ENCODE measurements at regions not wholly inside any gene's neighbourhood (a gene's known extent, or its start where the extent isn't known, plus 50 kb on each side); places are given as distances from the start of the nearest gene placed in this dataset.

GRCh38 chr6:126131246-126131645, 144.9 kb downstream of the TRMT11 start:
- TF ChIP-seq, protein P1, sequence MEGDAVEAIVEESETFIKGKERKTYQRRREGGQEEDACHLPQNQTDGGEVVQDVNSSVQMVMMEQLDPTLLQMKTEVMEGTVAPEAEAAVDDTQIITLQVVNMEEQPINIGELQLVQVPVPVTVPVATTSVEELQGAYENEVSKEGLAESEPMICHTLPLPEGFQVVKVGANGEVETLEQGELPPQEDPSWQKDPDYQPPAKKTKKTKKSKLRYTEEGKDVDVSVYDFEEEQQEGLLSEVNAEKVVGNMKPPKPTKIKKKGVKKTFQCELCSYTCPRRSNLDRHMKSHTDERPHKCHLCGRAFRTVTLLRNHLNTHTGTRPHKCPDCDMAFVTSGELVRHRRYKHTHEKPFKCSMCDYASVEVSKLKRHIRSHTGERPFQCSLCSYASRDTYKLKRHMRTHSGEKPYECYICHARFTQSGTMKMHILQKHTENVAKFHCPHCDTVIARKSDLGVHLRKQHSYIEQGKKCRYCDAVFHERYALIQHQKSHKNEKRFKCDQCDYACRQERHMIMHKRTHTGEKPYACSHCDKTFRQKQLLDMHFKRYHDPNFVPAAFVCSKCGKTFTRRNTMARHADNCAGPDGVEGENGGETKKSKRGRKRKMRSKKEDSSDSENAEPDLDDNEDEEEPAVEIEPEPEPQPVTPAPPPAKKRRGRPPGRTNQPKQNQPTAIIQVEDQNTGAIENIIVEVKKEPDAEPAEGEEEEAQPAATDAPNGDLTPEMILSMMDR (IDR thresholded peaks at IDR 0.05), result no peak
- H3K4me3 ChIP-seq, result no peak overlapping the region
- intact Hi-C loops (cut with DNase I), result no loop called here

GRCh38 chr6:126133984-126134383, 147.6 kb downstream of the TRMT11 start:
- no peaks in the 10 kb centered on the region for H3K27me3 ChIP-seq (ENCODE audit: low read depth)
- H3K4me1 ChIP-seq, result no peaks in the 10 kb centered on the region
- TF ChIP-seq, protein P1 (IDR thresholded peaks at IDR 0.05), result no peak
- DNase-seq, result no peak
- H3K27ac ChIP-seq, result no peak overlapping the region
- ATAC-seq, result no peak
- no peaks in the 10 kb centered on the region for H3K36me3 ChIP-seq
- intact Hi-C loops (cut with DNase I), result no loop called here
- no peak overlapping the region for H3K4me3 ChIP-seq
- H3K9me3 ChIP-seq, result peaks cover 4% of the 10 kb centered on the region

More at GRCh38 chr6:126131246-126131645, 144.9 kb downstream of the TRMT11 start:
- no peaks in the 10 kb centered on the region for H3K36me3 ChIP-seq
- no peaks in the 10 kb centered on the region for H3K27me3 ChIP-seq (ENCODE audit: low read depth)
- DNase-seq (no peak), ATAC-seq (no peak)
- H3K9me3 ChIP-seq, result peaks cover 4% of the 10 kb centered on the region
- no peak overlapping the region for H3K27ac ChIP-seq
- H3K4me1 ChIP-seq, result no peaks in the 10 kb centered on the region

DNA sequence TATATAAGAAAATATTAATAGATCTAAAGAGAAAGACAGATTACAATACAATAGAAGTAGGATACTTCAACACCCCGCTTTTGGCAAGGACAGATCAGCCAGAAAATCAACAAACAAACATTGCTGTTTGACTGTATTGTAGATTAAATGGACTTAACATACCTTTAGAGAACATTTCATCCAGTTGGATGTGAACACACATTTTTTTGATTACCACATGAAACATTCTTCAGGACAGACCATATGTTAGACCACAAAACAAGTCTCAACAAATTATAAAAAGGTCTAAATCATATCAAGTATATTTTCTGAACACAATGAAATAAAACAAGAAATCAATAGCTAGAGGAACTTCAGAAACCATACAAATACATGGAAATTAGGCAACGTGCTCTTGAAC, 148.2 kb downstream of the TRMT11 start:
- Histone ChIP-seq H3K36me3 (no peaks in the 10 kb centered on the region), H3K9me3 (peaks cover 4% of the 10 kb centered on the region), H3K27ac (no peak overlapping the region), H3K27me3 (ENCODE audit: low read depth) (no peaks in the 10 kb centered on the region), H3K4me3 (no peak overlapping the region), H3K4me1 (no peaks in the 10 kb centered on the region)
- TF ChIP-seq, protein P1 (IDR thresholded peaks at IDR 0.05), result no peak
- ATAC-seq (no peak), DNase-seq (no peak)
- intact Hi-C loops (cut with DNase I), result no loop called here

DNA sequence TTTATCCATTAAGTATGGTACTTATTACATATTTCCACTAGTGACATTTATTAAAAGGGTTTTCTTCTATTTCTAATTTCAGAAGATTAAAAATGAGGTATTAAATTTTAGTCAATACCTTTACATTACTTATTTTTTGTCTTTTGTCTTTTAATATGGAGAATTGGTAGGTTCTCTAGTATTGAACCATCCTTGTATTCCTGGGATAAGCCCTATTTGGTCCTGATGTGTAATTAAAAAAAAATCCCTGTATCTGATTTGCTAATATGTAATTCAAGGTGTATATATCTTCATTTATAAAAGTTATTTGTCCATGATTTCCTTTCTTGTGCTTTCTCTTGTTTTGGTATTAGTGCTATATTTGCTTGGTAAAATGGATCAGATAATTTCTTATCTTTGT, 153.7 kb downstream of the TRMT11 start:
- no peaks in the 10 kb centered on the region for H3K27me3 ChIP-seq (ENCODE audit: low read depth)
- no peak overlapping the region for H3K4me3 ChIP-seq
- ATAC-seq (no peak), DNase-seq (no peak)
- H3K9me3 ChIP-seq, result peaks cover 4% of the 10 kb centered on the region
- intact Hi-C loops (cut with DNase I), result no loop called here
- no peaks in the 10 kb centered on the region for H3K4me1 ChIP-seq
- TF ChIP-seq, protein P1 (IDR thresholded peaks at IDR 0.05), result no peak
- H3K27ac ChIP-seq, result no peak overlapping the region
- H3K36me3 ChIP-seq, result no peaks in the 10 kb centered on the region

DNA sequence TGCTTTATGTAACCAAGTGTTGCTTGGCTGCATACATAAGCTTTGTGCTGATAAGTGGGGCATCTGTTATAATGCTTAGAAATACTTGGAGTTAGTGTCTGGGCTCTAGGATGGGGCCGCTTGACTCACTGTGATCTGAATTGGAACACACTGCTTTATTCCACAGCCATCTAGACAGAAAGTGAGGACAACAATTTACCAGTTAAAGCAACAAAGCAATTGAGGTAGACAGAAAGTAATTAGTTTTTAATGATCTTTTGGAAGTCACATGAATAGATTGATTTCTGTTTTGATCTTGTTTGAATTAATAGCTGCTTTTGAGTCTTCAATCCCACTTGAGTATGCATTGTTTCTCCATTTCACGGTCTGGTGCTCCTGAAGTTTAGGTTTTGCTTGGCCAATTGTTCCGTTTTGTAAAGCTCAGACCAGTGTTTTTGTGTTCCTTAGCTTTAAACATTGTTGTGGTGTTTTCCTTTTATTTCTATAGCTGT, 157.5 kb downstream of the TRMT11 start:
- Histone ChIP-seq H3K36me3 (no peaks in the 10 kb centered on the region), H3K4me3 (no peak overlapping the region), H3K27me3 (ENCODE audit: low read depth) (no peaks in the 10 kb centered on the region), H3K4me1 (no peaks in the 10 kb centered on the region), H3K9me3 (no peaks in the 10 kb centered on the region), H3K27ac (no peak overlapping the region)
- TF ChIP-seq, protein P1 (IDR thresholded peaks at IDR 0.05), result no peak
- DNase-seq (no peak), ATAC-seq (no peak)
- intact Hi-C loops (cut with DNase I), result no loop called here

DNA sequence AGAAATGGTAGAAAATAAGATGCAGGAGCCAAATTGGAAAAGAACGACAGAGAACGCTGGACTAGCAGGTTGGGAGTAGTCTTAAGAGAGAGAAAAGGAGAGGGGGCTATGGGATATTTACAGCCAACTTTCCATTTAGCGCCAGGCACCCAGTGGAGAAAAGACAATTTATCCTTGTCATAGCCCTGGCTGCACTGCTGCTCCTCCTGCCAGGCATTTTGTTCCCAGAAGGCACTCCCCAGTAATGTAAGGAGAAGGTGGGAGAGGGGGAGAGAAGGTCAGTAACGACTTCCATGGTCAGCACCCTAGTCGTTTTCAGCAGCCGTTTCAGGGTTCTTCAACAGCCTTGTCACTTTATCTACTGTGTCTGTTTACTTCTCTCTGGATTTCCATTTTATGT, 159.0 kb downstream of the TRMT11 start:
- H3K9me3 ChIP-seq, result no peaks in the 10 kb centered on the region

More for the DNA sequence above, 159.0 kb downstream of the TRMT11 start:
- no peak overlapping the region for H3K27ac ChIP-seq
- H3K27me3 ChIP-seq (ENCODE audit: low read depth), result no peaks in the 10 kb centered on the region
- DNase-seq, result no peak
- ATAC-seq, result no peak
- intact Hi-C loops (cut with DNase I), result no loop called here
- H3K4me1 ChIP-seq, result no peaks in the 10 kb centered on the region
- H3K4me3 ChIP-seq, result no peak overlapping the region
- TF ChIP-seq, protein P1 (IDR thresholded peaks at IDR 0.05), result no peak
- H3K36me3 ChIP-seq, result no peaks in the 10 kb centered on the region

Data from lower lobe of right lung (tissue), 2 donors.